ENCODE measurements at regions not wholly inside any gene's neighbourhood (a gene's known extent, or its start where the extent isn't known, plus 50 kb on each side); places are given as distances from the start of the nearest gene placed in this dataset.

DNA sequence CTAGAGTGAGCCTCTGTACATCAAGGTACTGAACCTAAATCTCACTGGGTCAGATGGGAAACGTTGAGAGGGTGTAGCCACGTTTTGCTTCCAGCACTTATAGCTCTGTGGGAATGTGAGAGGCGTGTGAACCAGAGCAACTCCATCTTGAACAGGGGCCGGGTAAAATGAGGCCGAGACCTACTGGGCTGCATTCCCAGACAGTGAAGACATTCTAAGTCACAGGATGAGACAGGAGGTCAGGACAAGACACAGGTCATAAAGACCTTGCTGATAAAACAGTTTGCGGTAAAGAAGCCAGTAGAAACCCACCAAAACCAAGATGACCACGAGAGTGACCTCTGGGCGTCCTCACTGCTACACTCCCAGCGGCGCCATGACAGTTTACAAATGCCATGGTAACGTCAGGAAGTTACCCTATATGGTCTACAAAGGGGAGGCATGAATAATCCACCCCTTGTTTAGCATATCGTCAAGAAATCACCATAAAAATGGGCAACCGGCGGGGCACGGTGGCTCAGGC, 63.4 kb upstream of the NCOR2 start:
- TF ChIP-seq, protein P1, sequence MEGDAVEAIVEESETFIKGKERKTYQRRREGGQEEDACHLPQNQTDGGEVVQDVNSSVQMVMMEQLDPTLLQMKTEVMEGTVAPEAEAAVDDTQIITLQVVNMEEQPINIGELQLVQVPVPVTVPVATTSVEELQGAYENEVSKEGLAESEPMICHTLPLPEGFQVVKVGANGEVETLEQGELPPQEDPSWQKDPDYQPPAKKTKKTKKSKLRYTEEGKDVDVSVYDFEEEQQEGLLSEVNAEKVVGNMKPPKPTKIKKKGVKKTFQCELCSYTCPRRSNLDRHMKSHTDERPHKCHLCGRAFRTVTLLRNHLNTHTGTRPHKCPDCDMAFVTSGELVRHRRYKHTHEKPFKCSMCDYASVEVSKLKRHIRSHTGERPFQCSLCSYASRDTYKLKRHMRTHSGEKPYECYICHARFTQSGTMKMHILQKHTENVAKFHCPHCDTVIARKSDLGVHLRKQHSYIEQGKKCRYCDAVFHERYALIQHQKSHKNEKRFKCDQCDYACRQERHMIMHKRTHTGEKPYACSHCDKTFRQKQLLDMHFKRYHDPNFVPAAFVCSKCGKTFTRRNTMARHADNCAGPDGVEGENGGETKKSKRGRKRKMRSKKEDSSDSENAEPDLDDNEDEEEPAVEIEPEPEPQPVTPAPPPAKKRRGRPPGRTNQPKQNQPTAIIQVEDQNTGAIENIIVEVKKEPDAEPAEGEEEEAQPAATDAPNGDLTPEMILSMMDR (IDR thresholded peaks at IDR 0.05; ENCODE audit: insufficient read depth, low read length), result no peak
- no peak overlapping the region for H3K4me3 ChIP-seq (ENCODE audit: low read depth, low read length)
- DNase-seq (ENCODE audit: low read depth), result no peak

DNA sequence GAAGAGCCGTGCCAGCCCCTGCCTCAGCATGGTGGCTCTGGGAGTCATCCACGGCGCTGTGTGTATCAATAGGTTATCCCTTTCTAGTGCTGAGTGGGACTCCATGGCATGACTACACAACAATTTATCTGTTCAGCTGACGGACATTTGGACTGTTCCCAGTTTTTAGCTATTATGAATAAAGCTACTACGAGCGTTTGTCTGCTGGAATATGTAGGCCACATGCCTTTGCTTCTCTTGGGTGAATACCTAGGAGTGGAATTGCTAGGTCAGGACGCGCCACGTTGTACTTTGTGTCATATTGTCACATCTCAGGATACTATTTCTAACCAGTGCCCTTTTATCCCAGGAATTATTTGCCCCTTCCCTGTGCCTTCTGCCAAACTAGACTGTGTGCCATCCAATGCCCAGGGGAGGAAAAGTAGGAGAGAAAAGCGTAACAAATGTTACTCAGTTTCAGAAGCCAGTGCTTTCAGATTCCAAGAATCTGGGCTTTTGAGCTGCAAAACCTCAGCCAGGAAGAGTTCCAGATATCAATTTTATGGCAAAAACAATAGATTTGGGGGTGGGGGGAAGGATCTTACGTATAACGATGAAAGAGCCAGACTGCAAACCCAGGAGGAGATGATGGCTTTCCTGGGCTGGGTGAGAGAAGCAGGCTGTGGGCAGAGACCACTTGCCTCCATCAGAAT, 62.5 kb upstream of the NCOR2 start:
- no peak overlapping the region for H3K4me3 ChIP-seq (ENCODE audit: low read depth, low read length)
- DNase-seq (ENCODE audit: low read depth), result peak; percentile 61
- TF ChIP-seq, protein P1 (IDR thresholded peaks at IDR 0.05; ENCODE audit: insufficient read depth, low read length), result no peak

DNA sequence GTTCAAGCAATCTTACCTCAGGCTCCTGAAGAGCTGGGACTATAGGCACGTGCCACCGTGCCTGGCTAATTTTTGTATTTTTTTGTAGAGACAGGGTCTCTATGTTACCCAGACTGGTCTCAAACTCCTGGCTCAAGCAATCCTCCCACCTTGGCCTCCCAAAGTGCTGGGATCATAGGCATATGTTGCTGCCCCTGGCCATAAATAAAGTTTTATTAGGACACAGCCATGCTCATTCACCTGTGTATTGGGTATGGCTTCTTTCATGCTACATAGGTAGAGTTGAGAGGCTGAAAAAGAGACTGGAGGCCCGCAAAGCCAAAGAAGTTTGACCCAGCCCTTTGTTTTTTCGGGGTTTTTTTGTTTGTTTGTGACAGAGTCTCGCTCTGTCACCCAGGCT, 61.7 kb upstream of the NCOR2 start:
- TF ChIP-seq, protein P1 (IDR thresholded peaks at IDR 0.05; ENCODE audit: insufficient read depth, low read length), result no peak
- no peak overlapping the region for H3K4me3 ChIP-seq (ENCODE audit: low read depth, low read length)
- no peak for DNase-seq (ENCODE audit: low read depth)

DNA sequence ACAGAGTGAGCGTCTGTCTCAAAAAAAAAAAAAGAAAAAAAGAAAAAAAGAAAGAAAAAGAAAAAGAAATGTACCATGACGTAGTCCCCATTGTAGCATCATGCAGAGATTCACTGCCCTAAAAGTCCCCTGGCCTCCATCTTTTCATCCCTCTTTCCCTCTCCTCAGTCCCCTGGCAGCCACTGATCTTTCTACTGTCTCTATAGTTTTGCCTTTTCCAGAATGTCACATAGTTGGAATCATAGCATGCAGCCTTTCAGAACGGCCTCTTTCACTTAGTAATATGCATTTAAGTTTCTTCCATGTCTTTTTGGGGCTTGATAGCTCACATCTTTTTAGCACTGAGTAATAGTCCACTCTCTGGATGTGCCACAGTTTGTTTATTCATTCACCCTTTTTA, 60.5 kb upstream of the NCOR2 start:
- DNase-seq (ENCODE audit: low read depth), result no peak
- TF ChIP-seq, protein P1 (IDR thresholded peaks at IDR 0.05; ENCODE audit: insufficient read depth, low read length), result no peak
- H3K4me3 ChIP-seq (ENCODE audit: low read depth, low read length), result no peak overlapping the region

DNA sequence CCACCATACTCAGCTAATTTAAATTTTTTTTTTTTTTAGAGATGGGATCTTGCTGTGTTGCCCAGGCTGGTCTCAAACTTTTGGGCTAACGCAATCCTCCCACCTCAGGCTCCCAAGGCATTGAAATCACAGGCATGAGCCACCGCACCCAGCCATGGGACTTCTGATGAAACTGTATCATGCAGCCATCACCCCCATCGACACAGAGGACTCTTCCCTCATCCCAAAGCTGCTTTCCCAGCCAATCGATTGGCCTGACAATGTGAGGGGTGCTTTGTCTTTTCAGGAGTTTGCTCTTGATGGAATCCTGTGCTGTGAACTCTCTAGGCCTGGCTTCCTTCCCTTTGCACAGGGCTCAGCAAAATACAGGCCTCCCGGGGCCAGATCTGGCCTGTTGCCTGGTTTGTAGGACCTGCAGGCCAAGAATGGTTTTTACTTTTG, 59.6 kb upstream of the NCOR2 start:
- peak; percentile 88 for DNase-seq (ENCODE audit: low read depth)
- no peak overlapping the region for H3K4me3 ChIP-seq (ENCODE audit: low read depth, low read length)
- TF ChIP-seq, protein P1 (IDR thresholded peaks at IDR 0.05; ENCODE audit: insufficient read depth, low read length), result no peak

DNA sequence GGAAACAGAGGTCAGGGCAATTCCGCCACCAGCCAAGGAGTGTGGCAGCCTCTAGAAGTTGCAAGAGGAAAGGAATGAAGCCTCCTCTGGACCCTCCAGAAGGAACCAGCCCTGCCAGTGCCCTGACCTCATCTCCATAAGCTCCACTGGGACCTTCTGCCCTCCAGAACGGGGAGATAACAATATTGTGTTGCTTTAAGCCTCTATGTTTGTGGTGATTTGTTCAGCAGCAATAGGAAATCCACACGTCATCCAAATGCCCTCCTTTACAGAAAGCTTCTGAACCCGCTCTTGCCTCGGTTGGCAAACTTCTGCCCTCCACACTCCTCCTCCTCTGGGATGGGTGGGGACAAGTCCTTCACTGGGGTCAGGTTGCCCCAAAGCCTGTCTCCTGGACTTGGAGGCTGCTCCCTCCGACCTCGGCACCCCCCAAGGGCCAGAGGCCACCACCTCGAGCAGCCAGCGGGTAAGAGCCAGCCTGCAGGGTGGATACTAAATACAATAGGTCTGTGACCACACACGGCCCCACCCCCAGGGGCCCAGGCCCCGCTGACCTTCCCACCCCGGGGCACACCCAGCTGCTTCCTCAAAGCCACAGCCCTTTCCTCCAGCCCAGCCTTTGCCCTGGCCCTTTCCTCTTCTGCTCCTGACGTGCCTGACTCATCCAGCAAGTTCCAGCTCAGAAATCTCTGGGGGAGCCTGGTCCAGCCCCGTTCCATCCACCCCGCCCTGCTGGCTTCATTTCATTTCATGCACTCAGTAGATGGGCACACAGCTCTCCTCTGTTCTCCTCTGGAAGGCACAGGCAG, 58.7 kb upstream of the NCOR2 start:
- DNase-seq (ENCODE audit: low read depth), result peak; percentile 89
- no peak overlapping the region for H3K4me3 ChIP-seq (ENCODE audit: low read depth, low read length)
- TF ChIP-seq, protein P1 (IDR thresholded peaks at IDR 0.05; ENCODE audit: insufficient read depth, low read length), result no peak

Data from fibroblast of the aortic adventitia (primary cell).